ENCODE measurements at regions not wholly inside any gene's neighbourhood (a gene's known extent, or its start where the extent isn't known, plus 50 kb on each side); places are given as distances from the start of the nearest gene placed in this dataset.

GRCh38 chr4:135192751-135193535 is 991.4 kb upstream of the PABPC4L start:
- TF ChIP-seq CTCF (IDR thresholded peaks at IDR 0.05) (no peak), POLR2A (IDR thresholded peaks at IDR 0.05) (no peak)
